H9 (cell line): ENCODE measurements at regions not wholly inside any gene's neighbourhood (a gene's known extent, or its start where the extent isn't known, plus 50 kb on each side); places are given as distances from the start of the nearest gene placed in this dataset.

Source experiments
- DNase-seq: peaks from one replicate; pipeline ENCODE4 v3.0.0-alpha.2; 2017
- H2AFZ ChIP-seq: one replicate; pipeline ENCODE4 v1.6.1; 2013; ENCODE audit warnings: mild to moderate bottlenecking, low read length, control low read depth, moderate library complexity
- H2AK5ac ChIP-seq: 2 replicates; pipeline ENCODE4 v1.6.1; 2013; ENCODE audit warnings: low read length, control low read depth, mixed read lengths; ENCODE audit not compliant: insufficient read length
- H2BK120ac ChIP-seq: one replicate; pipeline ENCODE4 v1.6.1; 2013; ENCODE audit warnings: low read depth, mild to moderate bottlenecking, low read length, control low read depth, inconsistent platforms; ENCODE audit not compliant: poor library complexity, severe bottlenecking
- H2BK12ac ChIP-seq: 2 replicates; pipeline ENCODE4 v1.6.1; 2013; ENCODE audit warnings: low read length, control low read depth, mixed read lengths, low read depth; ENCODE audit not compliant: insufficient read length
- H2BK15ac ChIP-seq: 2 replicates; pipeline ENCODE4 v1.6.1; 2013; ENCODE audit warnings: low read depth, low read length, control low read depth
- H2BK20ac ChIP-seq: one replicate; pipeline ENCODE4 v1.6.1; 2013; ENCODE audit warnings: low read depth, mild to moderate bottlenecking, low read length, control low read depth, inconsistent platforms; ENCODE audit not compliant: poor library complexity, severe bottlenecking
- H2BK5ac ChIP-seq: 2 replicates; pipeline ENCODE4 v1.6.1; 2013; ENCODE audit warnings: low read length, control low read depth, mixed read lengths; ENCODE audit not compliant: insufficient read length
- H3K14ac ChIP-seq: 2 replicates; pipeline ENCODE4 v1.6.1; 2013; ENCODE audit warnings: low read length, control low read depth; ENCODE audit not compliant: insufficient read depth
- H3K18ac ChIP-seq: 2 replicates; pipeline ENCODE4 v1.6.1; 2013; ENCODE audit warnings: low read depth, mild to moderate bottlenecking, mixed read lengths, low read length, control low read depth; ENCODE audit not compliant: insufficient read length
- H3K23ac ChIP-seq: 2 replicates; pipeline ENCODE4 v1.6.1; 2013; ENCODE audit warnings: low read length, control low read depth, mixed read lengths, low read depth; ENCODE audit not compliant: insufficient read length
- H3K23me2 ChIP-seq: 2 replicates; pipeline ENCODE4 v1.6.1; 2013; ENCODE audit warnings: low read depth, mild to moderate bottlenecking, mixed read lengths, low read length, control low read depth; ENCODE audit not compliant: insufficient read length, poor library complexity, severe bottlenecking
- H3K27ac ChIP-seq: 2 replicates; pipeline ENCODE4 v1.5.1; 2013; ENCODE audit warnings: low read length, control low read depth, mixed read lengths, low read depth; ENCODE audit not compliant: insufficient read length
- H3K27me3 ChIP-seq: 2 replicates; pipeline ENCODE4 v1.6.1; 2013; ENCODE audit warnings: low read length, control low read depth, inconsistent platforms; ENCODE audit not compliant: insufficient read depth
- H3K4ac ChIP-seq: 2 replicates; pipeline ENCODE4 v1.6.1; 2013; ENCODE audit warnings: low read depth, mild to moderate bottlenecking, control low read depth, inconsistent platforms, low read length, moderate library complexity
- H3K4me1 ChIP-seq: 2 replicates; pipeline ENCODE4 v1.6.1; 2013; ENCODE audit warnings: low read length, control low read depth, inconsistent platforms; ENCODE audit not compliant: insufficient read depth
- H3K4me2 ChIP-seq: 2 replicates; pipeline ENCODE4 v1.6.1; 2013; ENCODE audit warnings: low read length, control low read depth, mixed read lengths; ENCODE audit not compliant: insufficient read length, insufficient read depth
- H3K56ac ChIP-seq: 2 replicates; pipeline ENCODE4 v1.6.1; 2013; ENCODE audit warnings: low read depth, mild to moderate bottlenecking, mixed read lengths, low read length, control low read depth; ENCODE audit not compliant: insufficient read length
- H3K79me1 ChIP-seq: 2 replicates; pipeline ENCODE4 v1.6.1; 2013; ENCODE audit warnings: low read depth, mild to moderate bottlenecking, moderate library complexity, low read length, control low read depth, inconsistent platforms; ENCODE audit not compliant: insufficient read depth, poor library complexity, severe bottlenecking
- H3K79me2 ChIP-seq: 2 replicates; pipeline ENCODE4 v1.6.1; 2013; ENCODE audit warnings: low read length, control low read depth, inconsistent platforms; ENCODE audit not compliant: insufficient read depth
- H3K9ac ChIP-seq: 2 replicates; pipeline ENCODE4 v1.6.1; 2013; ENCODE audit warnings: low read length, control low read depth, mixed read lengths; ENCODE audit not compliant: insufficient read length; ENCODE audit errors: extremely low read depth
- H3K9me3 ChIP-seq: one replicate; pipeline ENCODE4 v1.6.1; 2013; ENCODE audit warnings: low read depth, low read length, inconsistent platforms; ENCODE audit not compliant: control insufficient read depth
- H3T11ph ChIP-seq: one replicate; pipeline ENCODE4 v1.6.1; 2013; ENCODE audit warnings: mild to moderate bottlenecking, low read length, control low read depth, inconsistent platforms
- H4K20me1 ChIP-seq: one replicate; pipeline ENCODE4 v1.6.1; 2013; ENCODE audit not compliant: control insufficient read depth, insufficient read length, insufficient read depth
- H4K5ac ChIP-seq: 2 replicates; pipeline ENCODE4 v1.6.1; 2013; ENCODE audit warnings: low read depth, mild to moderate bottlenecking, mixed read lengths, low read length, control low read depth; ENCODE audit not compliant: insufficient read length
- H4K8ac ChIP-seq: replicated peaks from 2 replicates; pipeline ENCODE4 v1.6.1; 2013; ENCODE audit warnings: low read length, control low read depth, mixed read lengths, low read depth; ENCODE audit not compliant: insufficient read length
- H4K91ac ChIP-seq: 2 replicates; pipeline ENCODE4 v1.6.1; 2013; ENCODE audit warnings: low read depth, mild to moderate bottlenecking, moderate library complexity, mixed read lengths, low read length, control low read depth; ENCODE audit not compliant: insufficient read length
- H3K27ac Mint-ChIP-seq, 3 experiments: 2 replicates in 2 of 3; 3 replicates in 1 of 3; pipeline ENCODE4 v1.8.0; 2020 to 2021; ENCODE audit warnings: mixed read lengths in 3 of 3, mild to moderate bottlenecking in 1 of 3, moderate library complexity in 1 of 3
- H3K27me3 Mint-ChIP-seq: 2 replicates; pipeline ENCODE4 v1.8.0; 2021; ENCODE audit warnings: low read depth, mild to moderate bottlenecking, moderate library complexity, mixed read lengths
- H3K36me3 Mint-ChIP-seq, 3 experiments: 2 replicates in 2 of 3; 3 replicates in 1 of 3; pipeline ENCODE4 v1.8.0; 2020 to 2021; ENCODE audit warnings: low read depth in 3 of 3, mixed read lengths in 3 of 3; ENCODE audit not compliant: insufficient read depth in 1 of 3
- H3K4me1 Mint-ChIP-seq, 2 experiments: 2 replicates each; pipeline ENCODE4 v1.8.0; 2020; ENCODE audit warnings: mixed read lengths in 2 of 2
- H3K4me3 Mint-ChIP-seq, 2 experiments: 2 replicates in 1 of 2; 3 replicates in 1 of 2; pipeline ENCODE4 v1.8.0; 2020 to 2021; ENCODE audit warnings: mild to moderate bottlenecking in 2 of 2, mixed read lengths in 2 of 2, moderate library complexity in 1 of 2
- H3K9me3 Mint-ChIP-seq, 2 experiments: 2 replicates in 1 of 2; 3 replicates in 1 of 2; pipeline ENCODE4 v1.8.0; 2020; ENCODE audit warnings: mild to moderate bottlenecking in 2 of 2, mixed read lengths in 2 of 2, moderate library complexity in 1 of 2
- WGBS: extraction: QIAGEN DNeasy Blood & Tissue Kit; methylation state at CpG from one replicate; pipeline ENCODE4 v1.1.7; 2013; ENCODE audit warnings: missing lambda C conversion rate, low lambda C conversion rate, mixed read lengths; ENCODE audit not compliant: insufficient read length; ENCODE audit errors: extremely low coverage; 5-methylcytosine and 5-hydroxymethylcytosine counted together
- TF ChIP-seq, protein P1 (sequence below): fragments of 200-600 bp; sonication (generic); conservative IDR thresholded peaks from 3 replicates; pipeline ENCODE4 v1.8.0; 2021; ENCODE audit warnings: antibody characterized with exemption, mild to moderate bottlenecking

DNA sequence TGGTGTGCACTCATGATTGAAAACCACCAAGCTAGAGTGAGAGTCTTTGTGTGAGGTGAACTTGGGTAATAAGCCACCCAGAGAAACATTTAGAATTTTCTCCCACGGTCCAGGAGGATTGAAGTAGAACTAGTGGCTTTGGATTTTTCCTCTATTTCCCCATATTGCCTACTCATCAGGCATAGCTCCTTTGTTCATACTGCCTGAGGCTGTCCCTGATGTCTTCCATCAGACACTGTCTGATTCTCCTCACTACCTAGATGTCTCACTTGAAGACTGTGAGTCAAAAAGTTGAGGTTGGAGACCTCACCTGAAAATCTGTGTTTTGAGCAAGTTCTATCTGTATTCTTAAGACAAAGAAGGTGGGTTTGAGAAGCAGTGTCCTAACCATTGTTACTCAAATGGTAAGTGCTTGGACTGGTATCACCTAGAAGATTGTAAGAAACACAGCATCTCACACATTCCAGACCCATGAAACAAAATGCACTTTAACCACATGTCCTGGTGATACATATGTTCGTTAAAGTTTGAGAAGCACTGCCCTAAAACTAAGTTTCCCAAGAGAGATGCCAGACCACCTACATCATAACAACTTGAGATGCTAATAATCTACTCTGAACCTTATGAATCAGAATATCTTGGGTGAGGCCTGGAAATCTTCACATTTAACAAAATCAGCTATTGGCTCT is 523.4 kb upstream of the BTBD3 start:
- no peak overlapping the region for H4K8ac ChIP-seq
- no peak overlapping the region for H2BK5ac ChIP-seq
- H2BK15ac ChIP-seq, result no peak overlapping the region
- H4K20me1 ChIP-seq, result no peaks in the 10 kb centered on the region
- no peaks in the 10 kb centered on the region for H3K27me3 ChIP-seq
- H2BK20ac ChIP-seq, result no peak overlapping the region
- no peaks in the 10 kb centered on the region for H3K9me3 ChIP-seq
- peaks cover 0 to 2% (median 0%) of the 10 kb centered on the region in 3 experiments; a peak in 1 of 7 replicates for H3K36me3 Mint-ChIP-seq
- no peaks in the 10 kb centered on the region for H3K79me1 ChIP-seq
- H3K4me2 ChIP-seq, result no peak overlapping the region
- H3K23me2 ChIP-seq, result no peaks in the 10 kb centered on the region
- no peak overlapping the region for H3K4ac ChIP-seq
- H3K23ac ChIP-seq, result no peak overlapping the region
- H3K9ac ChIP-seq, result no peak overlapping the region
- H3T11ph ChIP-seq, result no peak overlapping the region
- no peak overlapping the region for H3K14ac ChIP-seq
- WGBS, result no CpG with 5 or more reads among the region's 2 CpGs
- H3K4me1 ChIP-seq, result no peaks in the 10 kb centered on the region
- H3K9me3 Mint-ChIP-seq, result no peaks in the 10 kb centered on the region
- no peaks in the 10 kb centered on the region for H3K27me3 Mint-ChIP-seq
- H3K56ac ChIP-seq, result no peak overlapping the region
- H2BK120ac ChIP-seq, result no peak overlapping the region
- H3K27ac ChIP-seq, result no peak overlapping the region
- peaks cover 0 to under 1% of the 10 kb centered on the region in 2 experiments; a peak in 2 of 4 replicates for H3K4me1 Mint-ChIP-seq
- no peak overlapping the region for H2BK12ac ChIP-seq
- H2AFZ ChIP-seq, result no peak overlapping the region
- no peak overlapping the region for H3K4me3 Mint-ChIP-seq
- no peak overlapping the region for H2AK5ac ChIP-seq
- H3K18ac ChIP-seq, result no peak overlapping the region
- no peak overlapping the region for H4K5ac ChIP-seq
- TF ChIP-seq, protein P1, sequence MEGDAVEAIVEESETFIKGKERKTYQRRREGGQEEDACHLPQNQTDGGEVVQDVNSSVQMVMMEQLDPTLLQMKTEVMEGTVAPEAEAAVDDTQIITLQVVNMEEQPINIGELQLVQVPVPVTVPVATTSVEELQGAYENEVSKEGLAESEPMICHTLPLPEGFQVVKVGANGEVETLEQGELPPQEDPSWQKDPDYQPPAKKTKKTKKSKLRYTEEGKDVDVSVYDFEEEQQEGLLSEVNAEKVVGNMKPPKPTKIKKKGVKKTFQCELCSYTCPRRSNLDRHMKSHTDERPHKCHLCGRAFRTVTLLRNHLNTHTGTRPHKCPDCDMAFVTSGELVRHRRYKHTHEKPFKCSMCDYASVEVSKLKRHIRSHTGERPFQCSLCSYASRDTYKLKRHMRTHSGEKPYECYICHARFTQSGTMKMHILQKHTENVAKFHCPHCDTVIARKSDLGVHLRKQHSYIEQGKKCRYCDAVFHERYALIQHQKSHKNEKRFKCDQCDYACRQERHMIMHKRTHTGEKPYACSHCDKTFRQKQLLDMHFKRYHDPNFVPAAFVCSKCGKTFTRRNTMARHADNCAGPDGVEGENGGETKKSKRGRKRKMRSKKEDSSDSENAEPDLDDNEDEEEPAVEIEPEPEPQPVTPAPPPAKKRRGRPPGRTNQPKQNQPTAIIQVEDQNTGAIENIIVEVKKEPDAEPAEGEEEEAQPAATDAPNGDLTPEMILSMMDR, result no peak
- H4K91ac ChIP-seq, result no peak overlapping the region
- H3K27ac Mint-ChIP-seq, result no peak overlapping the region
- H3K79me2 ChIP-seq, result no peaks in the 10 kb centered on the region
- DNase-seq, result no peak
